Vagina (tissue), 2 donors: ENCODE measurements at regions not wholly inside any gene's neighbourhood (a gene's known extent, or its start where the extent isn't known, plus 50 kb on each side); places are given as distances from the start of the nearest gene placed in this dataset.
"Not testable (repeated sequence)": the region's sequence is repeated elsewhere in the genome, so short reads cannot be mapped to it uniquely, and the experiment has no call there.

ENCODE experiments used
- DNase-seq, 2 donors: peaks; one replicate each; pipeline ENCODE4 v3.0.0-alpha.2; 2017; ENCODE audit errors: extremely low spot score in 2 of 2
- H3K27ac ChIP-seq: fragments of 200-600 bp; sonication (generic); one replicate; pipeline ENCODE4 v1.5.1; 2019
- H3K27me3 ChIP-seq: fragments of 200-600 bp; sonication (generic); one replicate; pipeline ENCODE4 v1.5.1; 2019
- H3K36me3 ChIP-seq, 2 donors: fragments of 200-600 bp; sonication (generic); one replicate each; pipeline ENCODE4 v1.5.1; 2017 to 2019
- H3K4me1 ChIP-seq: fragments of 200-600 bp; sonication (generic); one replicate; pipeline ENCODE4 v1.5.1; 2019
- H3K4me3 ChIP-seq, 2 donors: fragments of 200-600 bp; sonication (generic); 1 replicate in 1 of 2; 2 replicates in 1 of 2; pipeline ENCODE4 v1.5.1; 2016 to 2019
- H3K9me3 ChIP-seq: fragments of 200-600 bp; sonication (generic); one replicate; pipeline ENCODE4 v1.5.1; 2019
- POLR2A ChIP-seq, 2 donors: fragments of 450-650 bp; IDR thresholded peaks; one replicate each; pipeline ENCODE4 v1.6.1; 2017; ENCODE audit warnings: antibody characterized with exemption in 2 of 2, mild to moderate bottlenecking in 2 of 2, moderate library complexity in 2 of 2
- POLR2AphosphoS5 ChIP-seq, 2 donors: sonication (generic); formaldehyde crosslinking; IDR thresholded peaks; one replicate each; pipeline ENCODE4 v1.9.0; 2017; ENCODE audit warnings: antibody characterized with exemption in 2 of 2, mild to moderate bottlenecking in 2 of 2, low read depth in 1 of 2; ENCODE audit not compliant: insufficient read depth in 1 of 2
- intact Hi-C: fragments of 100-400 bp; cut with DNase I; formaldehyde crosslinking; loops from one replicate; pipeline ENCODE4 v1.15.1; 2023
- TF ChIP-seq, protein P1 (sequence below), 3 experiments: fragments of 450-650 bp in 2 of 3; fragments of 200-600 bp in 1 of 3; sonication (generic) in 1 of 3; IDR thresholded peaks; one replicate each; pipeline ENCODE4 v1.5.1; 2017 to 2019; ENCODE audit warnings: antibody characterized with exemption in 3 of 3, mild to moderate bottlenecking in 2 of 3, moderate library complexity in 2 of 3

DNA sequence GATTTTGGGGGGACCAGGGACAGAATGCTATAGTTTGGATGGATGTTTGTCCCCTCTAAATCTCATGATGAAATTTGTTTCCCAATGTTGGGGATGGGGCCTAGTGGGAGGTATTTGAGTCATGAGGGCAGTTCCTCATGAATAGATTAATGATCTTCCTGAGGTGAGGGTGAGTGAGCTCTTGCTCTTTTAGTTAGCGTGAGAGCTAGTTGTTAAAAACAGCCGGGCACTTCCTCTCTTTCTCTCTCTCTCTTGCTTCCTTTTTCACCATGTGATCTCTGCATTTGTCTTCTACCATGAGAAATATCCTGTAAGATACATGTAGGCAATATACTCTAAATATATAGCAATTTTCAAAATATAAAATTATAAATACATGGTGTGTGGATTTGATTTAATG, 290.8 kb upstream of the PCDH9 start:
- intact Hi-C loops, result no loop called here
- no peak overlapping the region for H3K4me3 ChIP-seq
- H3K9me3 ChIP-seq, result no peaks in the 10 kb centered on the region
- no peaks in the 10 kb centered on the region for H3K36me3 ChIP-seq
- no peak overlapping the region for H3K27ac ChIP-seq
- H3K4me1 ChIP-seq, result no peaks in the 10 kb centered on the region
- no peak for DNase-seq
- TF ChIP-seq POLR2AphosphoS5 (IDR thresholded peaks at IDR 0.05; ENCODE audit: insufficient read depth in 1 of 2, low read depth in 1 of 2) (no peak), POLR2A (IDR thresholded peaks at IDR 0.05) (no peak)
- TF ChIP-seq, protein P1, sequence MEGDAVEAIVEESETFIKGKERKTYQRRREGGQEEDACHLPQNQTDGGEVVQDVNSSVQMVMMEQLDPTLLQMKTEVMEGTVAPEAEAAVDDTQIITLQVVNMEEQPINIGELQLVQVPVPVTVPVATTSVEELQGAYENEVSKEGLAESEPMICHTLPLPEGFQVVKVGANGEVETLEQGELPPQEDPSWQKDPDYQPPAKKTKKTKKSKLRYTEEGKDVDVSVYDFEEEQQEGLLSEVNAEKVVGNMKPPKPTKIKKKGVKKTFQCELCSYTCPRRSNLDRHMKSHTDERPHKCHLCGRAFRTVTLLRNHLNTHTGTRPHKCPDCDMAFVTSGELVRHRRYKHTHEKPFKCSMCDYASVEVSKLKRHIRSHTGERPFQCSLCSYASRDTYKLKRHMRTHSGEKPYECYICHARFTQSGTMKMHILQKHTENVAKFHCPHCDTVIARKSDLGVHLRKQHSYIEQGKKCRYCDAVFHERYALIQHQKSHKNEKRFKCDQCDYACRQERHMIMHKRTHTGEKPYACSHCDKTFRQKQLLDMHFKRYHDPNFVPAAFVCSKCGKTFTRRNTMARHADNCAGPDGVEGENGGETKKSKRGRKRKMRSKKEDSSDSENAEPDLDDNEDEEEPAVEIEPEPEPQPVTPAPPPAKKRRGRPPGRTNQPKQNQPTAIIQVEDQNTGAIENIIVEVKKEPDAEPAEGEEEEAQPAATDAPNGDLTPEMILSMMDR (IDR thresholded peaks at IDR 0.05), result no peak
- no peaks in the 10 kb centered on the region for H3K27me3 ChIP-seq

DNA sequence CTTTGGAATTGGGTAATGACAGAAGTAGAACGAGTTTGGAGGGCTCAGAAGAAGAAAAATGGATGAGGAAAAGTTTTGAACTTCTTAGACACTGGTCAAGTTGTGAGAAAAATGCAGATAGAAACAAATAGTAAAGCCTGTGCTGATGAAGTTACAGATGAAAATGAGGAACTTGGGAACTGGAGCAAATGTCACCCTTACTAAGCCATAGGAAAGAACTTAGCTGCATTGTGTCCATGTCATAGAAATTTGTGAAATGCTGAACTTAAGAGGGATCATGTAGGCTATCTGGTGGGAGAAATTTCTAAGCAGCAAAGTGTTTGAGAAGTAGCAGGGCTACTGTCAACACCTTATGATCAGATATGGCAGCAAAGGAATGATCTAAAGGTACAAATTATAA, 289.2 kb upstream of the PCDH9 start:
- intact Hi-C loops, result no loop called here
- Histone ChIP-seq H3K36me3 (no peaks in the 10 kb centered on the region), H3K4me3 (no peak overlapping the region), H3K4me1 (no peaks in the 10 kb centered on the region), H3K27ac (no peak overlapping the region), H3K27me3 (no peaks in the 10 kb centered on the region), H3K9me3 (no peaks in the 10 kb centered on the region)
- no peak for DNase-seq
- TF ChIP-seq, protein P1 (IDR thresholded peaks at IDR 0.05), result no peak
- TF ChIP-seq POLR2AphosphoS5 (IDR thresholded peaks at IDR 0.05; ENCODE audit: insufficient read depth in 1 of 2, low read depth in 1 of 2) (no peak), POLR2A (IDR thresholded peaks at IDR 0.05) (no peak)

DNA sequence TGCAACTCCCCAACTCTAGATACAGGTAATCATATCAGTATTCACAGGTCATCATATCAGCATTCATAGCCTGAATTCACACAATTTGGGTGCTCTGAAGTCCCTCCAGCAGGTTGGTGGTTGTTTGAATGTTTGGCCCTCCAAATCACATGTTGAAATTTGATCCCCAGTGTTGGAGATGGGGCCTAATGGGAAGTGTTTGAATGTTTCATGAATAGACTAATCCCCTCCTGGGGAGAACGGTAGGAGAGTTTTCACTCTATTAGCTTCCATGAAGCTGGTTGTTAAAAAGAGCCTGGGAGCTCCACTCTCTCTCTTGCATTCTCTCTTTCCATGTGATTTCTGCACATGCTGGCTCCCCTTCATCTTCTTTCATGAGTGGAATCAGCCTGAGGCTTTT, 288.6 kb upstream of the PCDH9 start:
- DNase-seq, result no peak
- intact Hi-C loops, result no loop called here

DNA sequence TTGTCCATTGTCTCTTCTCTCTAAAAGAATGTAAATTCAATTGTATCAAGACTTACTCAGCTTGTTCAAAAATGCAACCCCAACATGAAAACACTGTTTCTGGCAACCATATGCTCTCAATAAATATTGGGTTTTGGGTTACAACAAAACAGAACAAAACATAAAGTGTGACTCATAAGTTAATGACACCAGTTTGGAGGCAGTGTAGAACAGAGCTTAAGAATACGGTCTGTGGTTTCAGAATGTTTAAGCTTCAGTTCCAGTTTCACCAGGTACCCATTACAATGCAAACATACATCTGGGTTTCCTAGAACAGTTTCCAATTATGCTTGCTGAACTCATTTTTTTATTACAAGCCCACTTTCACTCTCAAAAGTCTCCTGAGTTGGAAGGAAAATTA, 285.8 kb upstream of the PCDH9 start:
- Histone ChIP-seq H3K27ac (no peak overlapping the region), H3K27me3 (no peaks in the 10 kb centered on the region), H3K4me3 (no peak overlapping the region), H3K9me3 (no peaks in the 10 kb centered on the region), H3K36me3 (no peaks in the 10 kb centered on the region), H3K4me1 (no peaks in the 10 kb centered on the region)
- TF ChIP-seq POLR2AphosphoS5 (IDR thresholded peaks at IDR 0.05; ENCODE audit: insufficient read depth in 1 of 2, low read depth in 1 of 2) (no peak), POLR2A (IDR thresholded peaks at IDR 0.05) (no peak)
- TF ChIP-seq, protein P1 (IDR thresholded peaks at IDR 0.05), result no peak
- intact Hi-C loops, result no loop called here
- DNase-seq, result no peak

More for the DNA sequence above, 288.6 kb upstream of the PCDH9 start:
- H3K27ac ChIP-seq, result no peak overlapping the region
- H3K4me3 ChIP-seq, result no peak overlapping the region
- no peaks in the 10 kb centered on the region for H3K27me3 ChIP-seq
- H3K9me3 ChIP-seq, result no peaks in the 10 kb centered on the region
- H3K4me1 ChIP-seq, result no peaks in the 10 kb centered on the region
- H3K36me3 ChIP-seq, result no peaks in the 10 kb centered on the region
- TF ChIP-seq POLR2AphosphoS5 (IDR thresholded peaks at IDR 0.05; ENCODE audit: insufficient read depth in 1 of 2, low read depth in 1 of 2) (no peak), POLR2A (IDR thresholded peaks at IDR 0.05) (no peak)
- TF ChIP-seq, protein P1 (IDR thresholded peaks at IDR 0.05), result no peak

DNA sequence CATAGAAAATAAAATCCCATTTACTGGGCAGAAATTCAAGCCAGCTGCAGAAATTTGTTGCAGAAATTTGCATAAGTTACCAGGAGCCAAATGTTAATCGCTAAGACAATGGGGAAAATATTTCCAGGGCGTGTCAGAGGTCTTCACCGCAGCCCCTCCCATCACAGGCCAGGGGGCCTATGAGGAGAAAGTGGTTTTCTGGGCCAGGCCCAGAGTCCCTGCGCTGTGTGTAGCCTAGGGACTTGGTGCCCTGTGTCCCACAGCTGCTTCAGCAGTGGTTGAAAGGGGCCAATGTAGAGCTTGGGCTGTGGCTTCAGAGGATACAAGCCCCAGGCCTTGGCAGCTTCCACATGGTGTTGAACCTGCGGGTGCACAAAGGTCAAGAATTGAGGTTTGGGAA, 278.9 kb upstream of the PCDH9 start:
- Histone ChIP-seq H3K9me3 (no peaks in the 10 kb centered on the region), H3K4me1 (no peaks in the 10 kb centered on the region), H3K27me3 (no peaks in the 10 kb centered on the region), H3K36me3 (no peaks in the 10 kb centered on the region), H3K27ac (no peak overlapping the region), H3K4me3 (no peak overlapping the region)
- intact Hi-C loops, result no loop called here
- TF ChIP-seq POLR2A (IDR thresholded peaks at IDR 0.05), result no peak
- no peak for DNase-seq

DNA sequence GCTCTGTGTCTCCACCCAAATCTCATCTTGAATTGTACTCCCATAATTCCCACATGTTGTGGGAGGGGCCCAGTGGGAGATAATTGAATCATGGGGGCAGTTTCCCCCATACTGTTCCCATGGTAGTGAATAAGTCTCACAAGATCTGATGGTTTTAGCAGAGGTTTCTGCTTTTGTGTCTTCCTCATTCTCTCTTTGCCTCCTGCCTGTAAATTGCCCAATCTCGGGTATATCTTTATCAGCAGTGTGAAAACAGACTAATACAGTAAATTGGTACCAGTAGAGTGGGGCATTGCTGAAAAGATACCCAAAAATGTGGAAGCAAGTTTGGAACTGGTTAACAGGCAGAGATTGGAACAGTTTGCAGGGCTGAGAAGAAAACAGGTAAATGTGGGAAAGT, 278.1 kb upstream of the PCDH9 start:
- H3K9me3 ChIP-seq, H3K36me3 ChIP-seq, intact Hi-C loops, H3K4me3 ChIP-seq, DNase-seq, H3K27ac ChIP-seq, H3K27me3 ChIP-seq, H3K4me1 ChIP-seq: not testable (repeated sequence)
